SKM-1 (cell line): ENCODE measurements at regions not wholly inside any gene's neighbourhood (a gene's known extent, or its start where the extent isn't known, plus 50 kb on each side); places are given as distances from the start of the nearest gene placed in this dataset.
"Not testable (repeated sequence)": the region's sequence is repeated elsewhere in the genome, so short reads cannot be mapped to it uniquely, and the experiment has no call there.

Source experiments
- DNase-seq: peaks from one replicate; lab custom pipeline; 2025; ENCODE audit not compliant: unreplicated experiment; lab: John Stamatoyannopoulos, UW

- DNase-seq: no peak
Observed at GRCh38 chr4:170464614-170465197, 374.9 kb upstream of the AADAT start.

DNA sequence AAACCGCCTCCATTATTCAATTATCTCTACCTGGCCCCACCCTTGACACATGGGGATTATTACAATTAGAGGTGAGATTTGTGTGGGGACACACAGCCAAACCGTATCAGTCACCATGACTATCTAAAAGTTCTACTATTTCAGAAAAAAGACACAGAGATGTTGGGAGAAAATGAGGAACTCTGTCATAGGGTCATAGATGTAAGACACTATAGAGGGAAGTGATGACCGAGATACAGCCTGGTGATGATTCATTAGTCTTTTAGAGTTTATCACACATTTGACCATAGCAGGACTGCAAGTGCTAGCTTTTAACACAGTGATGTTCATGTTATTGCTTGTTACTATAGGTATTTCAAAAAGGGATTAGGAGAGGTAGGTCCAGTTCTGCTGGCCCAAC lies 357.0 kb upstream of the AADAT start:
- DNase-seq: peak; percentile 12

DNA sequence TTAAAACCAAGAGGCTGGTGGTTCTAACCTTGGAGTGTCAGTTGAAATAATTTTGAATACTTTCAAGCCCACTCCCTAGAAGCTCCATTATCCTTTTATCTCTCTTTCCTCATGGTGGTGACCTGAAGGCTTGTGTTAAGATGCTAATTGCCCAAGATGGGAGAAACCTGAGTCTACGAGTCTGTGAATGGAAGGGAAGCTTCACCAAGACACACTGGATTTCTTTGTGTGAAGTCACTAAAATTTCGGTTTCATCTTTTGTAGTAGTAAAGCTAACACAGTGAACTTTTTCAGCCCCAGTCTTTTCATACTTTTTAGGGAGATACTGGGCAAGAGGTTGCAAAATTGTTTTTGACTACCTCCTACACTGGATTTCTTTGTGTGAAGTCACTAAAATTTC lies 351.4 kb upstream of the AADAT start:
- DNase-seq: not testable (repeated sequence)

DNA sequence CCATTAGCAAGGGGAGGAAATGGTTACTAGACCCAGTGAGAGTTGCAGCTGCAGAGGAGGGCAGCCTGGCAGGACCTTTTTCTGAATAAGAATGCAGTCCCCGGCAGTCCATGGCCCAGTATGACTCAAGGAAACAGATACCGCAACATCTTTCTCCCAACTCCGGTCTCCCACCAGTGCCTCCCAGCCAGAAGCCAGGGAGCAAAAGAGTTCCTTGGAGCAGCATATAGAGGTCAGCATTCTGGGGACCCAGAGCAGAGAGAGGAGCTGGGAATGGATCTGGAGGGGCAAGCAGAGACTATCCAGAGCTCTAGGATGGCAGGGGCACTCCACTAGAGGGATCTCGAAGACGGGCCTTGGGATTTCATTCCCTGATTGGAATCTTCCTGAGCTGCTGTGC lies 339.2 kb upstream of the AADAT start:
- DNase-seq: no peak

GRCh38 chr4:170425521-170426143 lies 335.9 kb upstream of the AADAT start:
- DNase-seq: no peak

GRCh38 chr4:170425040-170425439 lies 335.3 kb upstream of the AADAT start:
- DNase-seq: no peak

GRCh38 chr4:170423137-170423536 lies 333.4 kb upstream of the AADAT start:
- DNase-seq: no peak

GRCh38 chr4:170420255-170420693 lies 330.5 kb upstream of the AADAT start:
- no peak for DNase-seq

GRCh38 chr4:170414961-170415360 lies 325.2 kb upstream of the AADAT start:
- DNase-seq: no peak

- no peak for DNase-seq
Observed at GRCh38 chr4:170414360-170414759, 324.6 kb upstream of the AADAT start.

DNA sequence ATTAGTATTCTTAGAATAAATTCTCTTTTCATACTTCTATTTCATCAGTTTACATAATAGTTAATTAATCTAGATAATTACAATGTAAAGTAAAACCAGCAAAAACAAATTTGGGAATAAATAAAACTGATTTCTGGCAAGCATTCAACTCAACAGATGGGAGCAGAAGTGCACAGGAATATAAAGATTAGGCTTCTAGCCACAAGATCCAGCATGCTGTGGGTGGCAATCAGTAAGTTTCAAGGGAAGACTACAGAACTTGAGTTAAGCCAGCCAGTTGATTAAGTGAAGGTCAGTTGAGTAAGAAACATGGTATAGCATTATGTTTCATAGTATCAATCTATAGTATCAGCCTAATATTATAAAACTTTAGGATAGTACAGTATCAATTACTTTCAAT lies 324.2 kb upstream of the AADAT start:
- no peak for DNase-seq

DNA sequence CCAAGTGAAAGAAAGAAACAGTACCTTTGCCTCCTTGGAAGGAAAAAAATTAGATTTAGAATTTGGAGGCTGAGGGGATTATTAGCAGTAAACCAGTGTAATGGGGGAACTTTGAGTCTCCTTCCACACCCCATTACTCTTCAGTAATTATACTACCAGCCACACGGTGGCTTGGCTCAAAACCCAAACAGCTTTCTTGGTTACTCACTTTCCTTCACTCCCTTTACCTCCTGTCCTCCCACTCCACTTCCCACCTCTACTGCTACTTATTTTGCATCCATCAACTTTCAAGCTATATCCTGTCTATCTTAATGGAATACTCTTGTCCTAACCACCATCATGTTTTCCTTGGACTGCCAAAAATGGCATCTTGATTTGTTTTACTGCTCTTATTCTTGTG lies 310.6 kb upstream of the AADAT start:
- DNase-seq: no peak

DNA sequence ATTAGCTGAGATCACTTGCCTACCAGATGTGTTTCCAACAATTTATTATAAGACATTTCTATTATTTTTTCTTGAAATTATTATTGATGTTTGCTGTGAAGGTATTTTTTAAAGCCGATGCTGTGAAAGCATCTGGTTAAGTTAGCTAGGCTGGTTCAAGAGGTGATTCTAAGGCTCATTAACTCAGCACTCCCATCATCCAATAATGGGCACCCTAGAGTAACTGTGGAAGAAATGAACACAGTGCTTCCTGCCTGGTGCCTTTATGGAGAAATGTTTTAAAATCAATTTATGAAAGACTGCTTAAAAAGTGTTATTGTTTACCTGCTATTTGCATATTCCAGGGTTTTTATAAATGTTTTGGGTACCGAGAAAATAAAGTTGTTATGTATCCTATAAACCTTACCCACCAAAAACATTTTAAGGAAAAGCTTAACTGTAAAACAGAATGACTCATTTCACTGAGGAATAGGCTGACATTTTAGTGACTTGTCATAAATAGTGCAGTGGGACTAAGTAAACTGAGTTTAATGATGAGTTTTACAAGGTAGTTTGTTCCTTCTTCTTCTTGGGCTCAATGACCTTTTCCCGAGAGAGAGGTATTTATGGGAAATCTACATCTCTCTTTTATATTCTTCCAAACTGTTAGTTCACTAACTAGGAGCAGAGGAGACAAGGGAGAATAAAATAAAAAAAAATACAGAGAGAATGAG lies 310.0 kb upstream of the AADAT start:
- DNase-seq: no peak

- no peak for DNase-seq
Observed at GRCh38 chr4:170398218-170398617, 308.5 kb upstream of the AADAT start.

GRCh38 chr4:170395773-170396172 lies 306.0 kb upstream of the AADAT start:
- no peak for DNase-seq

DNA sequence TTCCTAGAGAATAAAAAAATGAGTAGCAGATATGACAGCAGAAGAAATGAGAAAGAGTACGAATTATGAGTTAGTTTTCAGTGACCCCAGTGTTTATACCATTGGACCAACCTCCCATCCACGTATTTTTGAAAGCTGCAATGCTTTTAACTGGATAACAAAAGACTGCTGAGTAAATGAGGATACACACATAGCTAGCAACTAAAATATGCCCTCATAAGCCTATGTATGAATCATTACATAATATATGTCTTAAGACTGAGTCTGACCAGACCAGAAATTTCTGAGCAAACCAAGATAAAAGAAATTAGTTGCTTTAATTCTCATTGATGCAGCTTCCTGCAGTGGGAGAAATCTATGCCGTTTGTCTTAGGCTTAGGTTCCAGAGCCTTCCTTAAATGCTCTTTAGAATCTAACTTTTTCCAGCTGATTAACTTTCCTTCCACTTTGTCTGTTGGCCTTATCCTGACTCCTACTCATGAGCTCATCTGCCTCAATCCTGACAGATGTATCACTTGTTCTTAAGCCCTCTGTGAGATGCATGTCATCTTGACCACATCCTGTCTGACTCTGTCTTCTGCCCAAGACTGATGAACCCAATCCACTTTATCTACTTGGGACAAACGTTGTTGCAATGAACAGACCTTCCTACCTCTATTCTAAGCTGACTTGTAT lies 301.4 kb upstream of the AADAT start:
- no peak for DNase-seq

- no peak for DNase-seq
Observed at GRCh38 chr4:170389411-170389810, 299.7 kb upstream of the AADAT start.

DNA sequence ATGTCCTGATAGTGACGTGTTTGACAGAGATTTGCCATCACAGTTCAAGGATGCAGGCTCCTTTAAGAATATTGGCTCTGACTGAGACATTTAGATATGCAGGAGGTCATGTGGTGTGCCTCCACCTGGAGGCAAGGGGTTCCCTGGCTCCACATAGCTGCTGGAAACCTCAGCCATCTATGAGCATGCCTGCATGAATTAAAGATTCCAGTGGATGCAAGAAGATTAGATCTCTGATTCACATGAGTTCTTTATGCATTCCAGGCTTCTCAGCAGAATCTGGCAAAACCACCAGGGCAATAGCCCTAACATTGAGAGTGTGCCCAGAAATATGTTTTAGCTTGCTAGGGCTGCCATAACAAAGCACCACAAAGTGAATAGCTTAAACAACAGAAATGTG lies 298.5 kb upstream of the AADAT start:
- no peak for DNase-seq

- no peak for DNase-seq
Observed at GRCh38 chr4:170386971-170387370, 297.2 kb upstream of the AADAT start.

GRCh38 chr4:170386511-170386910 lies 296.8 kb upstream of the AADAT start:
- no peak for DNase-seq

GRCh38 chr4:170374770-170375169 lies 285.0 kb upstream of the AADAT start:
- DNase-seq: peak; percentile 17

DNA sequence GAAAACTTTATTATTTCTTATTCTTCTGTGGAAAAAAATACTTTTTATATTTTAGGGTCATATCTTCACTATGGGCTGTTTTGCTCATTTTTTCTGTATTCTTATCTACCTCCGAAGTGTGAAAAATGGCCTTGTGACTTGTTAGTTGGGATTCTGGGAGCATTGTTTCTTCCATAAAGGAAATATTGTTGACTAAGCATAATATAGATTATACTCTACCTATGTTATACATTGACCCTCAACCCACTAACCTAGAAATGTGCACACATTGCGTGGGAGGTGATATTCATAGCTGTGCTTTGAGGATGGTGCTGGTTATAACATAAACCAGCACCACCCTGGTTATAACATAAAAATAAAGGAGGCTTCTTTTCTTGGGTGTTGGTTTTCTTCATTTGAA lies 259.2 kb upstream of the AADAT start:
- no peak for DNase-seq
